ENCODE measurements at regions not wholly inside any gene's neighbourhood (a gene's known extent, or its start where the extent isn't known, plus 50 kb on each side); places are given as distances from the start of the nearest gene placed in this dataset.

- Histone ChIP-seq H3K36me3 (ENCODE audit: control insufficient read depth in 1 of 2, insufficient read depth in 2 of 2, low read length in 2 of 2) (no peaks in the 10 kb centered on the region), H3K9me3 (ENCODE audit: control insufficient read depth in 1 of 2, insufficient read depth in 1 of 2, low read depth in 1 of 2, low read length in 2 of 2) (no peaks in the 10 kb centered on the region), H2AFZ (ENCODE audit: low read depth, low read length, poor library complexity, severe bottlenecking) (no peak overlapping the region), H4K20me1 (ENCODE audit: insufficient read depth) (no peaks in the 10 kb centered on the region), H3K4me3 (replicated peaks in 1 of 2; ENCODE audit: low read depth in 1 of 2, low read length in 2 of 2) (no peak overlapping the region), H3K4me1 (ENCODE audit: control insufficient read depth in 1 of 2, insufficient read depth in 2 of 2, low read length in 2 of 2) (no peaks in the 10 kb centered on the region), H3K9ac (ENCODE audit: low read length) (no peak overlapping the region), H3K27me3 (ENCODE audit: insufficient read depth, low read length) (no peaks in the 10 kb centered on the region), H3K79me2 (ENCODE audit: insufficient read depth, low read length) (no peaks in the 10 kb centered on the region), H3K27ac (ENCODE audit: low read depth, low read length) (no peak overlapping the region), H3K4me2 (ENCODE audit: low read length) (no peak overlapping the region), H3K9me2 (ENCODE audit: insufficient read depth) (no peaks in the 10 kb centered on the region)
- TF ChIP-seq ELF1 (IDR thresholded peaks at IDR 0.05; ENCODE audit: borderline replicate concordance, low read depth): no peak
- no peak for TF ChIP-seq CTCF (IDR thresholded peaks at IDR 0.05 in 2 of 3, conservative IDR thresholded peaks at IDR 0.05 in 1 of 3; ENCODE audit: borderline replicate concordance in 1 of 3, insufficient read depth in 1 of 3, low read depth in 2 of 3, low read length in 2 of 3)
- no peak for TF ChIP-seq POLR2A (IDR thresholded peaks at IDR 0.05; ENCODE audit: borderline replicate concordance, extremely low read depth, insufficient read depth, insufficient read length)
- ATAC-seq: no peak
- intact Hi-C loops (cut with micrococcal nuclease): no loop called here
- ChIA-PET POLR2A (no interaction called here), RAD21 (ENCODE audit: low non-redundant PET in 1 of 2, low total read pairs in 2 of 2, uncharacterized antibody in 2 of 2, unreplicated experiment in 2 of 2) (no interaction called here), CTCF (no interaction called here)
- DNase-seq (ENCODE audit: low read depth, low spot score): no peak
- BruUV-seq (replicated peaks): no TSS peak
Measured at GRCh38 chr14:52185178-52185577, 82.3 kb upstream of the PTGDR start.

GRCh38 chr14:52182853-52183252 lies 84.6 kb upstream of the PTGDR start:
- ChIA-PET RAD21 (ENCODE audit: low non-redundant PET in 1 of 2, low total read pairs in 2 of 2, uncharacterized antibody in 2 of 2, unreplicated experiment in 2 of 2) (no interaction called here), POLR2A (no interaction called here), CTCF (no interaction called here)
- Histone ChIP-seq H3K9me3 (ENCODE audit: control insufficient read depth in 1 of 2, insufficient read depth in 1 of 2, low read depth in 1 of 2, low read length in 2 of 2) (no peaks in the 10 kb centered on the region), H3K79me2 (ENCODE audit: insufficient read depth, low read length) (no peaks in the 10 kb centered on the region), H2AFZ (ENCODE audit: low read depth, low read length, poor library complexity, severe bottlenecking) (no peak overlapping the region), H3K9ac (ENCODE audit: low read length) (no peak overlapping the region), H3K4me3 (replicated peaks in 1 of 2; ENCODE audit: low read depth in 1 of 2, low read length in 2 of 2) (no peak overlapping the region), H3K27ac (ENCODE audit: low read depth, low read length) (no peak overlapping the region), H3K27me3 (ENCODE audit: insufficient read depth, low read length) (no peaks in the 10 kb centered on the region), H3K4me2 (ENCODE audit: low read length) (no peak overlapping the region), H3K4me1 (ENCODE audit: control insufficient read depth in 1 of 2, insufficient read depth in 2 of 2, low read length in 2 of 2) (no peaks in the 10 kb centered on the region), H4K20me1 (ENCODE audit: insufficient read depth) (no peaks in the 10 kb centered on the region), H3K9me2 (ENCODE audit: insufficient read depth) (no peaks in the 10 kb centered on the region), H3K36me3 (ENCODE audit: control insufficient read depth in 1 of 2, insufficient read depth in 2 of 2, low read length in 2 of 2) (no peaks in the 10 kb centered on the region)
- intact Hi-C loops (cut with micrococcal nuclease): no loop called here
- DNase-seq (ENCODE audit: low read depth, low spot score) (no peak), ATAC-seq (no peak)
- no TSS peak for BruUV-seq (replicated peaks)
- TF ChIP-seq POLR2AphosphoS5 (IDR thresholded peaks at IDR 0.05; ENCODE audit: low read depth, low read length) (no peak), EZH2phosphoT487 (IDR thresholded peaks at IDR 0.05; ENCODE audit: borderline replicate concordance) (no peak)

Measured in HCT116 (cell line).